Lower leg skin (tissue), 4 donors: ENCODE measurements at regions not wholly inside any gene's neighbourhood (a gene's known extent, or its start where the extent isn't known, plus 50 kb on each side); places are given as distances from the start of the nearest gene placed in this dataset.

Source experiments
- DNase-seq, 2 donors: peaks; one replicate each; pipeline ENCODE4 v3.0.0-alpha.2; 2019; ENCODE audit warnings: low spot score in 2 of 2
- H3K4me3 ChIP-seq: fragments of 200-600 bp; sonication (generic); 2 replicates; pipeline ENCODE4 v1.5.1; 2017; ENCODE audit warnings: mild to moderate bottlenecking, low read depth; ENCODE audit not compliant: poor library complexity, severe bottlenecking
- POLR2A ChIP-seq, 2 donors: fragments of 450-650 bp; IDR thresholded peaks; one replicate each; pipeline ENCODE4 v1.6.1; 2016 to 2017; ENCODE audit warnings: antibody characterized with exemption in 2 of 2, mild to moderate bottlenecking in 1 of 2, moderate library complexity in 1 of 2
- WGBS, 2 donors: methylation state at CpG; one replicate each; pipeline ENCODE4 v1.1.5; 2018; 5-methylcytosine and 5-hydroxymethylcytosine counted together
- intact Hi-C: fragments of 100-400 bp; cut with DNase I; formaldehyde crosslinking; loops from one replicate; pipeline ENCODE4 v1.15.0; 2023; ENCODE audit warnings: low total_unique reads
- TF ChIP-seq, protein P1 (sequence below), 3 donors: fragments of 450-650 bp; IDR thresholded peaks; one replicate each; pipeline ENCODE4 v1.5.1; 2016; ENCODE audit warnings: antibody characterized with exemption in 3 of 3, mild to moderate bottlenecking in 3 of 3, moderate library complexity in 2 of 3

DNA sequence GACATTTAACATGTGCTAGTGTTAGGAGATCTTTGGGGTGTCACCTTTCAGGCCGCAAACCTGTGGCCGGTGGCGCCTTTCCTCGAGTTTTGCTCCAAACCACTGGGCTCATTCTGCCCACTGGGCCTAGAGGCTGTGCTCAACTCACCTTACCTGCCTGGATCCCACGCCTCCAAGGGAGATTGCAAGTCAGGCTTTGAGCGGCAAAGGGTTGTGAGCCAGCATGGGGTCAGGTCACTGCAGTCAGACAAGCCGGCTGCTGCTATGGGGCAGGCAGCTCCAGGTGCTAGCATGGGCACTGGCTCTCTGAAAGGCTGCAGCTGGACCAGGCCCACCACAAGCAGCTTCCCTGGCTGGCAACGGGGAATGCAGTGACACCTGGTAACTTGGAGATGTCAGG, 265.5 kb downstream of the ZBBX start:
- H3K4me3 ChIP-seq = no peak overlapping the region
- no peak for DNase-seq
- intact Hi-C loops = no loop called here
- 92 to 95% methylated on average over 8 of the region's 8 CpGs for WGBS, 2 donors
- no peak for TF ChIP-seq POLR2A (IDR thresholded peaks at IDR 0.05)
- TF ChIP-seq, protein P1, sequence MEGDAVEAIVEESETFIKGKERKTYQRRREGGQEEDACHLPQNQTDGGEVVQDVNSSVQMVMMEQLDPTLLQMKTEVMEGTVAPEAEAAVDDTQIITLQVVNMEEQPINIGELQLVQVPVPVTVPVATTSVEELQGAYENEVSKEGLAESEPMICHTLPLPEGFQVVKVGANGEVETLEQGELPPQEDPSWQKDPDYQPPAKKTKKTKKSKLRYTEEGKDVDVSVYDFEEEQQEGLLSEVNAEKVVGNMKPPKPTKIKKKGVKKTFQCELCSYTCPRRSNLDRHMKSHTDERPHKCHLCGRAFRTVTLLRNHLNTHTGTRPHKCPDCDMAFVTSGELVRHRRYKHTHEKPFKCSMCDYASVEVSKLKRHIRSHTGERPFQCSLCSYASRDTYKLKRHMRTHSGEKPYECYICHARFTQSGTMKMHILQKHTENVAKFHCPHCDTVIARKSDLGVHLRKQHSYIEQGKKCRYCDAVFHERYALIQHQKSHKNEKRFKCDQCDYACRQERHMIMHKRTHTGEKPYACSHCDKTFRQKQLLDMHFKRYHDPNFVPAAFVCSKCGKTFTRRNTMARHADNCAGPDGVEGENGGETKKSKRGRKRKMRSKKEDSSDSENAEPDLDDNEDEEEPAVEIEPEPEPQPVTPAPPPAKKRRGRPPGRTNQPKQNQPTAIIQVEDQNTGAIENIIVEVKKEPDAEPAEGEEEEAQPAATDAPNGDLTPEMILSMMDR (IDR thresholded peaks at IDR 0.05) = no peak

DNA sequence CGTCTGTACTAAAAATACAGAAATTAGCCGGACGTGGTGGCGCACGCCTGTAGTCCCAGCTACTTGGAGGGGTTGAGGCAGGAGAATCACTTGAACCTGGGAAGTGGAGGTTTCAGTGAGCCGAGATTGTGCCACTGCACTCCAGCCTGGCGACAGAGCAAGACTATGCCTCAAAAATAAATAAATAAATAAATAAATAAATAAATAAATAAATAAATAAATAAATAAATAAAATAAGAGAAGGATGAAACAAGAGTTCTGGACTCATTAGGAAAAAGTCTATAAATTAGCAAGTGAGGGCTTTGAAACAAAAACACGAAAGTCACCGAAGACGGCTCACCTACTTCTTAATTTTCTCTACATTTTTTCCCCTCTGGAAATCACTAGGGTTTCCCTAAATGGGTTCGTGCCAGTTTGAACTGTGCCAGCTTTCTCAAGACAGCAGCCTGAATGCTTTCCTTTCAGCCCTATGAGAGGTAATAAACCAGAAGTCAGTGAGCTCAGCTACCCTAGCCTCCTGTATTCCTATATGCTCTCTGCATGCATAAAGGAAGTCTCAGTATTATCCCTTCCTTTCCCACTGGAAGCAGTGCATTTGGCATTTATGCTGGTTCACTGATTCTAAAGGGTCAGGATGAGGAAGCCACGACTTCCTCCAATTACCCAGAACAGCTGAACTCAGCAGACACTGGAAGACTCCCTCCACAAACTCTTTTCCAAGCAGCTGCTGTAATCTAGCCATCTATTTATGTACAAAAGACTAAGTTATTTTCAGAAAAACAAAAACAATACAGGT, 266.9 kb downstream of the ZBBX start:
- TF ChIP-seq, protein P1 (IDR thresholded peaks at IDR 0.05) = no peak
- no peak for TF ChIP-seq POLR2A (IDR thresholded peaks at IDR 0.05)
- WGBS, 2 donors = 83 to 88% methylated on average over 12 of the region's 12 CpGs

DNA sequence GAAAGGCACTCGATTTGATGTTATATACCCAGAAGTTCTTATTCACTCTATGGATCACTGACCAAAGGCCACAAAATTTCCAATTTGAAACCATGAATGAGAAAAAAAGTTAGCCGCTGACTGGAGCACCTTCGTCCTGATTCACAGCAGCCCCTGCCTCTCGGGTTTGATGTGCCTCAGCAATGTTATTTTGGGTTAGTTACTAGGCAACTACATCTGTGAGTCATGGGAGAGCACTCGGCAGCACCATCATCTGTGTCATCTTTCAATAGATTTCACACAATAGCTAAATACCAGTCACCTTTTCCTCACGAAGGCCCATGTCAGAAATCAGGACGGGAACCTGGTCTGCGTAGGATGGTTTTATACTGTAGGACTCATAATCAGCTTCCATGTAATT, 269.2 kb downstream of the ZBBX start:
- no peak for TF ChIP-seq POLR2A (IDR thresholded peaks at IDR 0.05)
- TF ChIP-seq, protein P1 (IDR thresholded peaks at IDR 0.05) = no peak
- no peak overlapping the region for H3K4me3 ChIP-seq
- WGBS, 2 donors = 57 to 58% methylated on average over 8 of the region's 8 CpGs
- DNase-seq = no peak
- intact Hi-C loops = no loop called here

More for the DNA sequence above, 266.9 kb downstream of the ZBBX start:
- intact Hi-C loops = no loop called here
- DNase-seq = no peak
- no peak overlapping the region for H3K4me3 ChIP-seq

DNA sequence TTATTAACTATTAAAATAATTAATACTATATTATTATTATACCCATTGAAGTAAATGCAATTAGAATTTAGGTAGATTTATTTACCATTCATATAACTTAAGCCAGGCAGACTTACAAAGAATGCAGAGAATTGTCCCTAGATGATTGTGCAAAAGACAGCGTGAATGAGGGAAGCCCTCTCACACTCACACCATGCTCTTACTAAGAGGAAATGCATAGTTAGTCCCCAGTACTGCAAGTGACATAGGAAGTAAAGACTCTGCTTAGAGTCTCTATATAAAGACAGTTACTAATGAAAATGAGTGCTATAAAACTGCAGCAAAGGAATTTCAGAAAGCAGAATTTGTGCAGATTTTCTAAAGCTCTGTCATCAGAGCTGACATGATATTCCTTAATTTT, 270.4 kb downstream of the ZBBX start:
- 72 to 86% methylated on average over 1 of the region's 1 CpG for WGBS, 2 donors

DNA sequence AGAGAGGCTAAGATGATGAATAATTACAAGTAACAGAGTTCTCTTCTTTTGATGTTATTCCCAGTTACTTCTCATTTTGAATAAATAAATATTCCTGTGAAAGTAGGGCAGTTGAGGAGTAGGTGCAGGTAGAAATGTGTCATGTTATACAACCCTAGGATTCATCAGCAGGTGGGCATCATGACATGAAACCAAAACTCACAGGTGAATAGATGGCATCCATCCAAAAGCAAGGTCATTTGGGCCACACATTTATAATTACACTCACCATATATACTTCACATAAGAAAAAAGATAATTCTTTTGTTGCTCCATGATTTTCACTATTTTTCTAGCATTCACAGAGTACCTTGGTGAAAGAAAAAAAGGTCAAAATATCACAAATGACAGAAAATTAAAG, 273.6 kb downstream of the ZBBX start:
- DNase-seq = no peak
- H3K4me3 ChIP-seq = no peak overlapping the region
- TF ChIP-seq, protein P1 (IDR thresholded peaks at IDR 0.05) = no peak
- no peak for TF ChIP-seq POLR2A (IDR thresholded peaks at IDR 0.05)
- intact Hi-C loops = no loop called here

More for the DNA sequence above, 270.4 kb downstream of the ZBBX start:
- no peak for TF ChIP-seq POLR2A (IDR thresholded peaks at IDR 0.05)
- TF ChIP-seq, protein P1 (IDR thresholded peaks at IDR 0.05) = no peak
- no peak for DNase-seq
- intact Hi-C loops = no loop called here
- H3K4me3 ChIP-seq = no peak overlapping the region

DNA sequence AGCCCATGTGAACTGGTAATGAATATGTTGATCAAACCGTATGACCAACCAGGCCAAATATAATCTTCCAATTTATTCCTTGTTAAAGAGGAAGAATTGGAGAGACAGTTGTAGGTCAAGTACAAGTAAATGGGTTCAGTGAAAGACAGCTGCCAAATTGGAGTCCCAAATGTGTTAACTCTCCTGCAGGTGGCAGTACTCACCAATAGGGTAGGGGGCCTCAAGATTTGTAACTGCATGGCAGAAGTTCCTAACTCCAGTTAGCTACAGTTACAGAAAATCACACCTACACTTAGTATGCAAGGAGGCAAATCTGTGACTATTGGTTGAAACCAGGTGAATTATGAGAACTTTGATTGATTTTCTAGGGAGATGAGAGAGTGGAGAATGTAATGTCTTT, 278.0 kb downstream of the ZBBX start:
- intact Hi-C loops = no loop called here
- no peak overlapping the region for H3K4me3 ChIP-seq
- 76 to 92% methylated on average over 1 of the region's 1 CpG for WGBS, 2 donors
- no peak for DNase-seq
- no peak for TF ChIP-seq POLR2A (IDR thresholded peaks at IDR 0.05)
- TF ChIP-seq, protein P1 (IDR thresholded peaks at IDR 0.05) = no peak
